WI38 (cell line): ENCODE measurements at regions not wholly inside any gene's neighbourhood (a gene's known extent, or its start where the extent isn't known, plus 50 kb on each side); places are given as distances from the start of the nearest gene placed in this dataset.

Source experiments
- H3K4me3 ChIP-seq: 2 replicates; pipeline ENCODE4 v1.5.1; 2011; ENCODE audit warnings: low read depth, mild to moderate bottlenecking, control low read depth, low read length
- TF ChIP-seq, protein P1 (sequence below): IDR thresholded peaks from 2 replicates; pipeline ENCODE4 v1.5.1; 2012; ENCODE audit warnings: low read depth, mild to moderate bottlenecking, control low read depth, low read length

DNA sequence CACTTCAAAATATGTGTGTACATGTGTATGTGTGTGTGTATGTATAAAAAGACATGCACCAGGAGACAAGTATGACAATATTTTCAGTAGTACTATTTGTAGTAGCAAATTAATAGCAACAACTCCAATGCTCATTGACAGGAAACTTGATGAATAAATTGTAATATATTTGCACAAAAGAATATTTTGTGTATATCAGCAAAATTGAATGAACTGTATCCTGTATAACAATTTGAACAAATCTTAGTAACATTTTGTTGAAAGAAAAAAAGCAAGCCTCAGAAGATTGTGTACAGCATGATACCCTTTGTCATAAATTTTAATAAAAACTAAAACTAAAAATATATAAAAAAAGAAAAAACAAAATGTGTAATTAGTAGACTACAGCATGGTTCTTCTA lies 1367.3 kb upstream of the TMEFF2 start:
- TF ChIP-seq, protein P1, sequence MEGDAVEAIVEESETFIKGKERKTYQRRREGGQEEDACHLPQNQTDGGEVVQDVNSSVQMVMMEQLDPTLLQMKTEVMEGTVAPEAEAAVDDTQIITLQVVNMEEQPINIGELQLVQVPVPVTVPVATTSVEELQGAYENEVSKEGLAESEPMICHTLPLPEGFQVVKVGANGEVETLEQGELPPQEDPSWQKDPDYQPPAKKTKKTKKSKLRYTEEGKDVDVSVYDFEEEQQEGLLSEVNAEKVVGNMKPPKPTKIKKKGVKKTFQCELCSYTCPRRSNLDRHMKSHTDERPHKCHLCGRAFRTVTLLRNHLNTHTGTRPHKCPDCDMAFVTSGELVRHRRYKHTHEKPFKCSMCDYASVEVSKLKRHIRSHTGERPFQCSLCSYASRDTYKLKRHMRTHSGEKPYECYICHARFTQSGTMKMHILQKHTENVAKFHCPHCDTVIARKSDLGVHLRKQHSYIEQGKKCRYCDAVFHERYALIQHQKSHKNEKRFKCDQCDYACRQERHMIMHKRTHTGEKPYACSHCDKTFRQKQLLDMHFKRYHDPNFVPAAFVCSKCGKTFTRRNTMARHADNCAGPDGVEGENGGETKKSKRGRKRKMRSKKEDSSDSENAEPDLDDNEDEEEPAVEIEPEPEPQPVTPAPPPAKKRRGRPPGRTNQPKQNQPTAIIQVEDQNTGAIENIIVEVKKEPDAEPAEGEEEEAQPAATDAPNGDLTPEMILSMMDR, result no peak

DNA sequence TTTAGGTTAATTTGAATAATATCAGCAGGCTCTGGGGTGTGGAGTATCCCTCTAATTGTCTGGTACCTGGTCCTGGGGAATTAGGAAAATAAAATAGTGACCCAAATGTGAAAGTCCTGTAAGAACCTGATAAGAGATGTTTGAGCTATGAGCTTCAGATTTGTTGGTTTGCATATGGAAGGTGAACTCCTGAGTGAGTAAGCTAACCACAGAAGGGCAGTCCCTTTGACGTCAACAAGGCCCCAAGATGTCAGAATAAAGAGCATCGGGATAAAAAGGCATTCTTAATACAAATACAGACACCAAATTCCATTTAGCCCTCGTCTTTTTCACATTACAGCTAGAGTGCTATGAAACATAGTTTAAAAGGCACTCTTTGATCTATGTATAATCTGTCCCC lies 1366.3 kb upstream of the TMEFF2 start:
- TF ChIP-seq, protein P1, result no peak

More for the DNA sequence above, 1367.3 kb upstream of the TMEFF2 start:
- no peak overlapping the region for H3K4me3 ChIP-seq

DNA sequence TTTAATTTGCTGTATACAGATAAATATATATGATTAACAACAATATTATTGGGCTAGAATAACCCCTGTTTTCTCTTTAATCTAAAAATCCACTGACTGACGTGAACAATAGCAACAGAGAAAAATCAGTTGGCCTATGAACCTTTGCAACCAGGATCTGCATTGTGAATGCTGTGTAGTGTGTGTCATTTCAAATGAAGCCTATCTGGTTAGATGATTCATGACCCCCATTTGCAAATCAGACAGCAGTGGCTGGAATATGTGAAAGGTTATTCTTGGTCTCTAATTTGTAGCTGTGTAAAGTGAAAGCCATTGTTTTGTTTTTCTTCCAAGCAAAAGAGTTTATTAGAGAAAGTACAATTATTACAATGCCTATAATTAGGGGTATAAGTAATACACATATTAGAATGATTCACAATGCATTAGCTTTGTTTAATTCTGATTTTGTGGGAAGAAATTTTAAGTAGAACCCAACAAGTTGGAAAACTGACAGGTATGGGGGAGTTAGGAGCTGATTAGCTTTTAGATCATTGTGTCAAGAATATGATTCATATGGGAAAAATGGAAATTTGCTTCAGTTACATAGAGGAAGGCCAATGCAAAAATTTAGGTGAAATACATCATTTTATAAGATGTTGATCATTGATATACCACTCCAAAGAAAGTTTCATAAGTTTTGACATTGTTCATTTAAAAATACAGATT lies 1362.2 kb upstream of the TMEFF2 start:
- H3K4me3 ChIP-seq, result no peak overlapping the region
- TF ChIP-seq, protein P1, result no peak

More for the DNA sequence above, 1366.3 kb upstream of the TMEFF2 start:
- no peak overlapping the region for H3K4me3 ChIP-seq

DNA sequence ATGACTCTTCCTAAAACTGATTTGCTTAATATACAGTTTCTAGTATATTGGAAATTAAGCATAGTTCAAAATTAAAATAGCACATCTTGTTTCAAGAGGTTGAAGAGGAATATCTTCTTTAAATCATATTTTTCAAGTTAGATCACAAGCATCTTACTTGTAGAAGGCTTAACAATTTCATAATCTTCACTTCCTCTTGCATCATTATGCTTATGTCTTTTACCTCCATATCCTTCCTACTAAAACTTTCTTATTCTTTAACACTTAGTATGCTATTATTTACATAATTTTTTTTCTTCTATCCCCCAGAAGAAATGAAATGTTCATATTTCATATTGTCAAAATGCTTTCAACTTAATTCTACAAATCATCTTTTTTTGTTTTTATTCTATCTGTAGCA lies 1354.9 kb upstream of the TMEFF2 start:
- TF ChIP-seq, protein P1, result no peak
- no peak overlapping the region for H3K4me3 ChIP-seq

DNA sequence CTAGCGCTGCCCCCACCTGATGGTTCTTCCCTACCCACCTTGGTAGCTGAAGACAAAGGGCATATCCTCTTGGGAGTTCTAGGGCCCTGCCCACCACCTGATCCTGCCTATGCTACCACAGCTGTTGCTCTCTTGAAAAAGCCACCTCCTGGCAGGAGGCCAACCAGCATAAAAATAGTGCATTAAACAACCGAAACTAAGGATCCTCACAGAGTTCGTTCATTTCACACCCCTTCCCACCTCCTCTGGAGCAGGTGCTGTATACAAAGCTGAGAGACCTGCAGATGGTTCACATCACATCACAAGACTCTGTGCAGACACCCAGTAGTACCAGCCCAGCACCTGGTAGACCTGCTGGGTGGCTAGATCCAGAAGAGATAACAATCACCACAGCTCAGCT lies 1348.0 kb upstream of the TMEFF2 start:
- TF ChIP-seq, protein P1, result no peak
- H3K4me3 ChIP-seq, result no peak overlapping the region

DNA sequence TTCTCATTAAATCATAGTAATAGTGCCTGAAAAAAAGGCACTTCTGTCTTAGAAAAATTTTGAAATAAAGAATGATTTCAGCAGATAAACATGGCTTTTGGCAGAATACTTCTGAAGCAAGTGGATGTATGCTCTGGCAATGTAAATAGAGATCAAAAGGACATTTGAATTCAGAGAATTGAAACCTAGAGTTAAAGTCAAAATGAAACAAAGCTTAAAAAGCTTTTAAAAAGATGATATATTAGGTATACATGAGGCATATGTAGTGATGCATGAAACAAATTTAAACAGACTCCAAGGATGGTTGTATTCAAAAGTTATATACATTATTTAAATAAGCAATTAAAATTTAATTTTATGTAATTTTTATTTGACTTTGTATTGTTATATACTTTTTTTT lies 1344.5 kb upstream of the TMEFF2 start:
- H3K4me3 ChIP-seq, result no peak overlapping the region
- TF ChIP-seq, protein P1, result no peak

DNA sequence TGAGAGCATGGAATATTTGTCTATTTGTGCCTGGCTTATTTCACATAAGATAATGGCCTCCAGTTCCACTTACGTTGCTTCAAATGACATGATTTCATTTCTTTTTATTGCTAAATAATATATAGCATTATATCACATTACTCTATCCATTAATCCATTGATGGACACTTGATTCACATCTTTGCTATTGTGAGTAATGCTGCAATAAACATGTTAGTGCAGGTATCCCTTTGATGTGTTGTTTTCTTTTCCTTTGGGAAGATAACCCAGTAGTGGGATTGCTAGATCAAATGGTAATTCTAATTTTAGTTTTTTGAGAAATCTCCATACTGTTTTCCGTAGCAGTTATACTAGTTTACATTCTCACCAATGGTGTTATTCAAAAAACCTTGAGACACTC lies 1343.3 kb upstream of the TMEFF2 start:
- H3K4me3 ChIP-seq, result no peak overlapping the region
- TF ChIP-seq, protein P1, result no peak
